OCI-LY3 (cell line): ENCODE measurements at regions not wholly inside any gene's neighbourhood (a gene's known extent, or its start where the extent isn't known, plus 50 kb on each side); places are given as distances from the start of the nearest gene placed in this dataset.
A peak's percentile ranks its signal among the peaks of the same experiment; 100 is the strongest.

Experiments used
- CTCF ChIP-seq: fragments of 200-600, 300-600 bp; sonication (generic); IDR thresholded peaks from 2 replicates; pipeline ENCODE4 v1.5.1; 2014; ENCODE audit warnings: antibody characterized with exemption, low read length, low read depth
- EZH2phosphoT487 ChIP-seq: fragments of 200-600 bp; shearing (Covaris generic); IDR thresholded peaks from 2 replicates; pipeline ENCODE4 v1.6.1; 2018; ENCODE audit warnings: antibody characterized with exemption, mixed run types, low read depth

GRCh38 chr2:177148477-177149154, 64.0 kb upstream of the HNRNPA3 start:
- TF ChIP-seq CTCF (peak; percentile 95), EZH2phosphoT487 (no peak)
